H1 (cell line): ENCODE measurements at regions not wholly inside any gene's neighbourhood (a gene's known extent, or its start where the extent isn't known, plus 50 kb on each side); places are given as distances from the start of the nearest gene placed in this dataset.
A peak's percentile ranks its signal among the peaks of the same experiment; 100 is the strongest.

ENCODE experiments used
- CTCF ChIA-PET: fragments of 300-600 bp; sonication (Branson Sonifier 250); formaldehyde crosslinking; loops from one replicate; lab custom pipeline; 2021; ENCODE audit not compliant: partially characterized antibody; lab: Charles Lee
- POLR2A ChIA-PET: fragments of 300-600 bp; sonication (Branson Sonifier 250); formaldehyde crosslinking; loops from one replicate; lab custom pipeline; 2021; ENCODE audit warnings: inconsistent platforms; ENCODE audit not compliant: partially characterized antibody; lab: Charles Lee
- DNase-seq, 2 experiments: peaks; one replicate each; pipeline versions ENCODE4 v3.0.0 to v3.0.0-alpha.2; 2010 to 2022; ENCODE audit warnings: low spot score in 2 of 2, low read depth in 1 of 2, mixed read lengths in 1 of 2
- FAIRE-seq: peaks from 2 replicates; lab custom pipeline; 2011; peaks lifted over from hg19 to GRCh38; lab: Jason Lieb, UNC
- H2AFZ ChIP-seq: 2 replicates; pipeline ENCODE4 v1.8.1; 2012; ENCODE audit warnings: low read length, inconsistent platforms
- H2AK5ac ChIP-seq: 2 replicates; pipeline ENCODE4 v1.6.1; 2013; ENCODE audit warnings: low read depth, low read length
- H2BK120ac ChIP-seq: replicated peaks from 2 replicates; pipeline ENCODE3; 2013; ENCODE audit warnings: low read depth, low read length, inconsistent platforms
- H2BK12ac ChIP-seq: 2 replicates; pipeline ENCODE4 v1.6.1; 2013; ENCODE audit warnings: low read depth, low read length
- H2BK15ac ChIP-seq: 2 replicates; pipeline ENCODE4 v1.6.1; 2013; ENCODE audit warnings: low read length
- H2BK20ac ChIP-seq: 2 replicates; pipeline ENCODE4 v1.6.1; 2013; ENCODE audit warnings: low read length
- H2BK5ac ChIP-seq: 2 replicates; pipeline ENCODE4 v1.6.1; 2013; ENCODE audit warnings: low read depth, low read length
- H3K14ac ChIP-seq: 2 replicates; pipeline ENCODE4 v1.6.1; 2013; ENCODE audit warnings: inconsistent platforms; ENCODE audit not compliant: insufficient read length
- H3K18ac ChIP-seq: 2 replicates; pipeline ENCODE4 v1.6.1; 2013; ENCODE audit warnings: low read length; ENCODE audit errors: extremely low read depth
- H3K23ac ChIP-seq: 2 replicates; pipeline ENCODE4 v1.6.1; 2013; ENCODE audit warnings: inconsistent platforms; ENCODE audit not compliant: insufficient read length
- H3K23me2 ChIP-seq: 2 replicates; pipeline ENCODE4 v1.6.1; 2013; ENCODE audit warnings: low read depth, low read length
- H3K27ac ChIP-seq: 2 replicates; pipeline ENCODE4 v1.6.1; 2011; ENCODE audit warnings: low read depth, low read length, inconsistent platforms
- H3K27me3 ChIP-seq, 4 experiments: replicated peaks in 1 of 4; 1 replicate in 1 of 4; 2 replicates in 3 of 4; pipeline versions ENCODE4 v1.6.1 to v1.8.1; 2011 to 2013; ENCODE audit warnings: low read length in 3 of 4, mild to moderate bottlenecking in 3 of 4, inconsistent platforms in 2 of 4, mixed read lengths in 2 of 4, moderate library complexity in 1 of 4; ENCODE audit not compliant: control insufficient read depth in 3 of 4, insufficient read depth in 3 of 4; ENCODE audit errors: extremely low read depth in 1 of 4
- H3K36me3 ChIP-seq, 4 experiments: 2 replicates each; pipeline versions ENCODE4 v1.6.1 to v1.8.1; 2011 to 2013; ENCODE audit warnings: mild to moderate bottlenecking in 4 of 4, low read length in 3 of 4, moderate library complexity in 2 of 4, control low read depth in 1 of 4, inconsistent platforms in 1 of 4; ENCODE audit not compliant: insufficient read depth in 4 of 4, control insufficient read depth in 2 of 4
- H3K4ac ChIP-seq: replicated peaks from 2 replicates; pipeline ENCODE3; 2013; ENCODE audit warnings: low read length, low read depth, mixed read lengths, inconsistent platforms; ENCODE audit not compliant: insufficient read length
- H3K4me1 ChIP-seq, 4 experiments: replicated peaks in 1 of 4; 1 replicate in 1 of 4; 2 replicates in 3 of 4; pipeline versions ENCODE4 v1.6.1 to v1.8.1; 2011 to 2013; ENCODE audit warnings: low read length in 3 of 4, inconsistent platforms in 2 of 4, mixed read lengths in 1 of 4; ENCODE audit not compliant: insufficient read depth in 4 of 4, control insufficient read depth in 3 of 4
- H3K4me2 ChIP-seq, 2 experiments: 2 replicates each; pipeline versions ENCODE4 v1.6.1 to v1.8.1; 2011 to 2013; ENCODE audit warnings: low read depth in 2 of 2, low read length in 2 of 2, control low read depth in 1 of 2, inconsistent platforms in 1 of 2, mild to moderate bottlenecking in 1 of 2; ENCODE audit not compliant: insufficient read depth in 1 of 2
- H3K4me3 ChIP-seq, 4 experiments: fragments of 200-600, 300-600 bp in 1 of 4; sonication (generic), shearing (Covaris generic), sonication (Bioruptor Twin) in 1 of 4; 2 replicates each; pipeline versions ENCODE4 v1.5.1 to v1.8.1; 2011 to 2016; ENCODE audit warnings: low read length in 4 of 4, low read depth in 3 of 4, control low read depth in 2 of 4, inconsistent platforms in 2 of 4, mild to moderate bottlenecking in 2 of 4, mixed read lengths in 1 of 4, moderate library complexity in 1 of 4; ENCODE audit not compliant: insufficient read depth in 2 of 4; ENCODE audit errors: extremely low read depth in 1 of 4
- H3K56ac ChIP-seq: replicated peaks from 2 replicates; pipeline ENCODE3; 2013; ENCODE audit warnings: low read depth, mild to moderate bottlenecking, mixed read lengths, low read length, inconsistent platforms; ENCODE audit not compliant: insufficient read length
- H3K79me1 ChIP-seq: 2 replicates; pipeline ENCODE4 v1.6.1; 2013; ENCODE audit warnings: low read depth, low read length, control low read depth
- H3K79me2 ChIP-seq, 2 experiments: 2 replicates each; pipeline versions ENCODE4 v1.6.1 to v1.8.1; 2012 to 2013; ENCODE audit warnings: low read length in 2 of 2, mild to moderate bottlenecking in 2 of 2, inconsistent platforms in 1 of 2; ENCODE audit not compliant: insufficient read depth in 2 of 2, control insufficient read depth in 1 of 2
- H3K9ac ChIP-seq, 4 experiments: replicated peaks in 1 of 4; 1 replicate in 1 of 4; 2 replicates in 3 of 4; pipeline versions ENCODE4 v1.6.1 to v1.8.1; 2011 to 2013; ENCODE audit warnings: low read depth in 3 of 4, low read length in 3 of 4, control low read depth in 2 of 4, mild to moderate bottlenecking in 2 of 4, moderate library complexity in 2 of 4, inconsistent platforms in 1 of 4; ENCODE audit errors: extremely low read depth in 1 of 4
- H3K9me3 ChIP-seq, 2 experiments: 2 replicates each; pipeline versions ENCODE4 v1.6.1 to v1.8.1; 2012 to 2013; ENCODE audit warnings: mild to moderate bottlenecking in 2 of 2, moderate library complexity in 2 of 2, control low read depth in 1 of 2, inconsistent platforms in 1 of 2, low read depth in 1 of 2, low read length in 1 of 2, mixed read lengths in 1 of 2; ENCODE audit not compliant: insufficient read depth in 2 of 2
- H4K20me1 ChIP-seq, 2 experiments: replicated peaks in 1 of 2; 2 replicates each; pipeline versions ENCODE3 to v1.8.1; 2011 to 2013; ENCODE audit warnings: inconsistent platforms in 2 of 2, low read length in 2 of 2, mild to moderate bottlenecking in 1 of 2; ENCODE audit not compliant: insufficient read depth in 2 of 2, control insufficient read depth in 1 of 2
- H4K5ac ChIP-seq: 2 replicates; pipeline ENCODE4 v1.6.1; 2013; ENCODE audit warnings: low read length, low read depth, mixed read lengths, inconsistent platforms; ENCODE audit not compliant: insufficient read length
- H4K8ac ChIP-seq: 2 replicates; pipeline ENCODE4 v1.8.0; 2013; ENCODE audit warnings: mild to moderate bottlenecking, moderate library complexity, low read length, inconsistent platforms; ENCODE audit not compliant: insufficient read depth; ENCODE audit errors: extremely low read depth
- H4K91ac ChIP-seq: replicated peaks from 2 replicates; pipeline ENCODE3; 2013; ENCODE audit warnings: low read length, mixed read lengths, inconsistent platforms; ENCODE audit not compliant: insufficient read length
- CEBPB ChIP-seq: IDR thresholded peaks from 2 replicates; pipeline ENCODE4 v1.6.1; 2012; ENCODE audit warnings: low read depth, low read length
- RXRA ChIP-seq: IDR thresholded peaks from 2 replicates; pipeline ENCODE4 v1.6.1; 2011; ENCODE audit warnings: low read depth, mild to moderate bottlenecking, low read length, moderate library complexity; ENCODE audit not compliant: insufficient read depth
- SIN3A ChIP-seq, 2 experiments: IDR thresholded peaks in 1 of 2; conservative IDR thresholded peaks in 1 of 2; 2 replicates each; pipeline ENCODE4 v1.6.1; 2011 to 2012; ENCODE audit warnings: low read length in 2 of 2, improper control_type of control experiment in 1 of 2, low read depth in 1 of 2, mild to moderate bottlenecking in 1 of 2
- SP2 ChIP-seq: IDR thresholded peaks from 2 replicates; pipeline ENCODE4 v1.6.1; 2012; ENCODE audit warnings: mild to moderate bottlenecking, low read length, inconsistent platforms
- WGBS, 2 experiments: shearing (Covaris generic) in 1 of 2; methylation state at CpG; one replicate each; pipeline versions ENCODE4 v1.1.6 to v1.1.7; 2013 to 2015; ENCODE audit warnings: low lambda C conversion rate in 2 of 2, mixed read lengths in 2 of 2, inconsistent platforms in 1 of 2, low coverage in 1 of 2, missing lambda C conversion rate in 1 of 2; ENCODE audit not compliant: insufficient replicate concordance in 2 of 2, insufficient coverage in 1 of 2, insufficient read length in 1 of 2; ENCODE audit errors: extremely low coverage in 1 of 2, missing lambda C conversion rate in 1 of 2; 5-methylcytosine and 5-hydroxymethylcytosine counted together

DNA sequence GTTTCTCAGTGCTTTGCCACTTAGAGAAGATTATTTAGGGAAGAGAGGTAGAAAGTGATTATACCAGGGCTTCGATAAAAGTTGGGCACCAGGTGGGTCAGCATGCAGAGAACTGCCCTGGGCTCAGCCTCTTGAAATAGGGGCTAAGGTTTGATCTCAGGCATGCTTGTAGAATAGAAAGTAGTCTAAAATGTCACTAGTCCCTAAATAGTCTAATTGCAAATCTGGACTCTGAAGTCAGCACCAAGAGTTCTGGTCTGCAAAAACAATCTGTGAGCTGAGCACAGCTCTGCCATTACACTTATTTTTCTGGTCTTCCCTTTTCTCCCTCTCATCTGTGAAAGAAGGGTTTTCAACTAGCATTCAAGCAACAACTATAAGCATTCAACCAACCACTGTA lies 248.0 kb downstream of the SMARCA2 start:
- H3K4me1 ChIP-seq: peaks cover 0 to 2% (median 1%) of the 10 kb centered on the region in 4 experiments; a peak in 1 of 7 replicates
- no peak overlapping the region for H3K4ac ChIP-seq
- H3K14ac ChIP-seq: no peak overlapping the region
- TF ChIP-seq RXRA (no peak), CEBPB (no peak), SIN3A (conservative IDR thresholded peaks at IDR 0.05 in 1 of 2, IDR thresholded peaks at IDR 0.05 in 1 of 2; ENCODE audit: low read depth in 1 of 2, low read length in 2 of 2) (no peak), SP2 (no peak)
- DNase-seq (no peak), FAIRE-seq (no peak)
- no peak overlapping the region for H4K5ac ChIP-seq
- no peak overlapping the region for H4K91ac ChIP-seq
- no peak overlapping the region for H3K18ac ChIP-seq
- no peak overlapping the region for H4K8ac ChIP-seq
- no peaks in the 10 kb centered on the region; a peak in 1 of 7 replicates for H3K27me3 ChIP-seq
- no peaks in the 10 kb centered on the region for H3K36me3 ChIP-seq
- no peak overlapping the region for H2AK5ac ChIP-seq
- WGBS, 2 experiments: 94% methylated on average over 1 of the region's 1 CpG; no CpG with 5 or more reads in 1 of the 2 experiments
- no peak overlapping the region for H2BK5ac ChIP-seq
- no peaks in the 10 kb centered on the region; the same call in 1 of the 2 replicates for H3K23me2 ChIP-seq
- H2BK12ac ChIP-seq: no peak overlapping the region
- ChIA-PET CTCF (interaction anchor here (1.0 to 3.0 kb wide), 3 partner anchors 12 to 70 kb away, joined by 3 to 15 read pairs (median 4); no protein-coding TSS in a partner anchor), POLR2A (interaction anchor here (0.8 to 2.1 kb wide), 5 partner anchors 12 to 32 kb away, joined by 3 to 6 read pairs (median 3); no protein-coding TSS in a partner anchor)
- no peaks in the 10 kb centered on the region for H3K79me2 ChIP-seq
- H3K9ac ChIP-seq: no peak overlapping the region
- H3K4me3 ChIP-seq: no peak overlapping the region
- H2AFZ ChIP-seq: no peak overlapping the region
- no peak overlapping the region for H2BK15ac ChIP-seq
- no peak overlapping the region for H2BK120ac ChIP-seq
- no peak overlapping the region for H3K56ac ChIP-seq
- H3K23ac ChIP-seq: no peak overlapping the region
- no peaks in the 10 kb centered on the region for H3K79me1 ChIP-seq
- H2BK20ac ChIP-seq: peak overlapping the region; percentile 62; the same call in 1 of the 2 replicates
- no peaks in the 10 kb centered on the region for H4K20me1 ChIP-seq
- H3K9me3 ChIP-seq: peaks cover 0 to 7% of the 10 kb centered on the region in 2 experiments; a peak in 1 of 4 replicates
- no peak overlapping the region for H3K27ac ChIP-seq
- no peak overlapping the region for H3K4me2 ChIP-seq
